GM12875 (cell line): ENCODE measurements at regions not wholly inside any gene's neighbourhood (a gene's known extent, or its start where the extent isn't known, plus 50 kb on each side); places are given as distances from the start of the nearest gene placed in this dataset.

Experiments
- H3K4me3 ChIP-seq: one replicate; pipeline ENCODE4 v1.5.1; 2011; ENCODE audit warnings: low read depth, low read length, control low read depth
- CTCF ChIP-seq: IDR thresholded peaks from 2 replicates; pipeline ENCODE4 v1.5.1; 2011; ENCODE audit warnings: low read depth, mild to moderate bottlenecking, control low read depth, inconsistent platforms, low read length, moderate library complexity, borderline replicate concordance; ENCODE audit not compliant: insufficient read depth

GRCh38 chr2:64228918-64229317 lies 84.7 kb upstream of the PELI1 start:
- no peak for TF ChIP-seq CTCF
- no peak overlapping the region for H3K4me3 ChIP-seq

- TF ChIP-seq CTCF = no peak
- no peak overlapping the region for H3K4me3 ChIP-seq
Observed at GRCh38 chr2:64230540-64230939, 86.3 kb upstream of the PELI1 start.

GRCh38 chr2:64232266-64232665 lies 88.0 kb upstream of the PELI1 start:
- TF ChIP-seq CTCF = no peak
- no peak overlapping the region for H3K4me3 ChIP-seq

- H3K4me3 ChIP-seq = no peak overlapping the region
- no peak for TF ChIP-seq CTCF
Observed at GRCh38 chr2:64233376-64233922, 89.2 kb upstream of the PELI1 start.

- TF ChIP-seq CTCF = no peak
Observed at GRCh38 chr2:64234150-64234549, 89.9 kb upstream of the PELI1 start.

GRCh38 chr2:64234785-64235184 lies 90.6 kb upstream of the PELI1 start:
- H3K4me3 ChIP-seq = no peak overlapping the region
- no peak for TF ChIP-seq CTCF

More at GRCh38 chr2:64234150-64234549, 89.9 kb upstream of the PELI1 start:
- H3K4me3 ChIP-seq = no peak overlapping the region

GRCh38 chr2:64237266-64237665 lies 93.0 kb upstream of the PELI1 start:
- no peak for TF ChIP-seq CTCF

More at GRCh38 chr2:64237266-64237665, 93.0 kb upstream of the PELI1 start:
- no peak overlapping the region for H3K4me3 ChIP-seq
